ENCODE measurements at regions not wholly inside any gene's neighbourhood (a gene's known extent, or its start where the extent isn't known, plus 50 kb on each side); places are given as distances from the start of the nearest gene placed in this dataset.

- WGBS (ENCODE audit: insufficient coverage), result 64% methylated on average over 1 of the region's 1 CpG
- Mint-ChIP-seq H3K36me3 (no peaks in the 10 kb centered on the region), H3K27me3 (ENCODE audit: low read depth in 2 of 2) (peaks cover 0 to 17% of the 10 kb centered on the region in 2 donors), H3K27ac (no peak overlapping the region), H3K4me3 (no peak overlapping the region), H3K4me1 (no peaks in the 10 kb centered on the region), H3K9me3 (no peaks in the 10 kb centered on the region)
- H3K4me3 ChIP-seq (ENCODE audit: low read length), result no peak overlapping the region
- intact Hi-C loops (cut with micrococcal nuclease), result no loop called here
- H3K9me3 ChIP-seq (ENCODE audit: control insufficient read depth, insufficient read depth, low read length), result no peaks in the 10 kb centered on the region
- no peak for ATAC-seq
- no peaks in the 10 kb centered on the region for H3K4me1 ChIP-seq (ENCODE audit: control insufficient read depth, insufficient read depth, low read length)
- H3K27ac ChIP-seq (ENCODE audit: low read length), result no peak overlapping the region
- H3K36me3 ChIP-seq (ENCODE audit: control insufficient read depth, insufficient read depth, low read length), result no peaks in the 10 kb centered on the region
- H3K27me3 ChIP-seq (ENCODE audit: control insufficient read depth, insufficient read depth, low read length), result no peaks in the 10 kb centered on the region
- TF ChIP-seq, protein P1, sequence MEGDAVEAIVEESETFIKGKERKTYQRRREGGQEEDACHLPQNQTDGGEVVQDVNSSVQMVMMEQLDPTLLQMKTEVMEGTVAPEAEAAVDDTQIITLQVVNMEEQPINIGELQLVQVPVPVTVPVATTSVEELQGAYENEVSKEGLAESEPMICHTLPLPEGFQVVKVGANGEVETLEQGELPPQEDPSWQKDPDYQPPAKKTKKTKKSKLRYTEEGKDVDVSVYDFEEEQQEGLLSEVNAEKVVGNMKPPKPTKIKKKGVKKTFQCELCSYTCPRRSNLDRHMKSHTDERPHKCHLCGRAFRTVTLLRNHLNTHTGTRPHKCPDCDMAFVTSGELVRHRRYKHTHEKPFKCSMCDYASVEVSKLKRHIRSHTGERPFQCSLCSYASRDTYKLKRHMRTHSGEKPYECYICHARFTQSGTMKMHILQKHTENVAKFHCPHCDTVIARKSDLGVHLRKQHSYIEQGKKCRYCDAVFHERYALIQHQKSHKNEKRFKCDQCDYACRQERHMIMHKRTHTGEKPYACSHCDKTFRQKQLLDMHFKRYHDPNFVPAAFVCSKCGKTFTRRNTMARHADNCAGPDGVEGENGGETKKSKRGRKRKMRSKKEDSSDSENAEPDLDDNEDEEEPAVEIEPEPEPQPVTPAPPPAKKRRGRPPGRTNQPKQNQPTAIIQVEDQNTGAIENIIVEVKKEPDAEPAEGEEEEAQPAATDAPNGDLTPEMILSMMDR (IDR thresholded peaks at IDR 0.05), result no peak
- DNase-seq, result no peak
These were observed 126.7 kb upstream of the AMOT start for GRCh38 chrX:112967341-112967740.

DNA sequence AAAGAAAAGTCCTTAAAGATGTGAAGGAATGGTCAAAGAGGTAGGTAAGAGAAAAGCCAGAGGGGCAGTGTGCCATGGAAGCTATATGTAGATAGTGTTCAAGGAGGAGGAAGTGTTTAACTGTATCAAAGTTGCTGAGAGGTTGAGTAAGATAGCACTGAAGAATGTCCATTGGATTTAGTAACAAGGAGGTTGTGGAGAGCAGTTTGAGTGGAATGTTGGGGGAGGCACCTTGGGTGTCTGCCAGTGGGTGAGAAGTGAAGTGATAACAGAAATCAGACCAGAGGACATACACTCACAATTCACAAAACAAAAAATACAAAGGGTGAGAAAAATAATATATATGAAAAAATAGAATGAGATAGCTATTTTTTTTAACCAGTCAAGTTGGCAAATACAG is 121.3 kb upstream of the AMOT start:
- H3K4me3 Mint-ChIP-seq, result no peak overlapping the region
- H3K4me1 ChIP-seq (ENCODE audit: control insufficient read depth, insufficient read depth, low read length), result no peaks in the 10 kb centered on the region
- no peaks in the 10 kb centered on the region for H3K27me3 Mint-ChIP-seq (ENCODE audit: low read depth in 2 of 2)
- DNase-seq (no peak), ATAC-seq (no peak)
- no peaks in the 10 kb centered on the region for H3K9me3 Mint-ChIP-seq
- H3K27ac Mint-ChIP-seq, result no peak overlapping the region
- no peaks in the 10 kb centered on the region for H3K36me3 Mint-ChIP-seq
- no peak overlapping the region for H3K4me3 ChIP-seq (ENCODE audit: low read length)
- TF ChIP-seq, protein P1 (IDR thresholded peaks at IDR 0.05), result no peak
- H3K4me1 Mint-ChIP-seq, result no peaks in the 10 kb centered on the region
- H3K36me3 ChIP-seq (ENCODE audit: control insufficient read depth, insufficient read depth, low read length), result no peaks in the 10 kb centered on the region
- no peaks in the 10 kb centered on the region for H3K27me3 ChIP-seq (ENCODE audit: control insufficient read depth, insufficient read depth, low read length)
- no peak overlapping the region for H3K27ac ChIP-seq (ENCODE audit: low read length)
- no peaks in the 10 kb centered on the region for H3K9me3 ChIP-seq (ENCODE audit: control insufficient read depth, insufficient read depth, low read length)
- intact Hi-C loops (cut with micrococcal nuclease), result no loop called here

- Histone ChIP-seq H3K9me3 (ENCODE audit: control insufficient read depth, insufficient read depth, low read length) (no peaks in the 10 kb centered on the region), H3K27me3 (ENCODE audit: control insufficient read depth, insufficient read depth, low read length) (no peaks in the 10 kb centered on the region), H3K4me3 (ENCODE audit: low read length) (no peak overlapping the region), H3K27ac (ENCODE audit: low read length) (no peak overlapping the region), H3K4me1 (ENCODE audit: control insufficient read depth, insufficient read depth, low read length) (no peaks in the 10 kb centered on the region), H3K36me3 (ENCODE audit: control insufficient read depth, insufficient read depth, low read length) (no peaks in the 10 kb centered on the region)
- Mint-ChIP-seq H3K9me3 (no peaks in the 10 kb centered on the region), H3K36me3 (no peaks in the 10 kb centered on the region), H3K27ac (no peak overlapping the region), H3K4me1 (no peaks in the 10 kb centered on the region), H3K4me3 (no peak overlapping the region), H3K27me3 (ENCODE audit: low read depth in 2 of 2) (peaks cover 0 to 7% of the 10 kb centered on the region in 2 donors)
- 89% methylated on average over 2 of the region's 2 CpGs for WGBS (ENCODE audit: insufficient coverage)
- no peak for DNase-seq
- intact Hi-C loops (cut with micrococcal nuclease), result no loop called here
- TF ChIP-seq, protein P1 (IDR thresholded peaks at IDR 0.05), result no peak
- ATAC-seq, result no peak
These were observed 107.5 kb upstream of the AMOT start for GRCh38 chrX:112947981-112948615.

- Histone ChIP-seq H3K27ac (ENCODE audit: low read length) (no peak overlapping the region), H3K4me3 (ENCODE audit: low read length) (no peak overlapping the region), H3K9me3 (ENCODE audit: control insufficient read depth, insufficient read depth, low read length) (no peaks in the 10 kb centered on the region), H3K36me3 (ENCODE audit: control insufficient read depth, insufficient read depth, low read length) (no peaks in the 10 kb centered on the region), H3K27me3 (ENCODE audit: control insufficient read depth, insufficient read depth, low read length) (no peaks in the 10 kb centered on the region), H3K4me1 (ENCODE audit: control insufficient read depth, insufficient read depth, low read length) (no peaks in the 10 kb centered on the region)
- ATAC-seq (no peak), DNase-seq (no peak)
- TF ChIP-seq, protein P1 (IDR thresholded peaks at IDR 0.05), result no peak
- Mint-ChIP-seq H3K27me3 (ENCODE audit: low read depth in 2 of 2) (peaks cover 0 to 7% of the 10 kb centered on the region in 2 donors), H3K27ac (no peak overlapping the region), H3K4me3 (no peak overlapping the region), H3K4me1 (no peaks in the 10 kb centered on the region), H3K36me3 (no peaks in the 10 kb centered on the region), H3K9me3 (no peaks in the 10 kb centered on the region)
- 100% methylated on average over 1 of the region's 1 CpG for WGBS (ENCODE audit: insufficient coverage)
- intact Hi-C loops (cut with micrococcal nuclease), result no loop called here
These were observed 105.6 kb upstream of the AMOT start for GRCh38 chrX:112946227-112946626.

Data from natural killer cell (primary cell).